ENCODE measurements at regions not wholly inside any gene's neighbourhood (a gene's known extent, or its start where the extent isn't known, plus 50 kb on each side); places are given as distances from the start of the nearest gene placed in this dataset.

- no peak for DNase-seq
- H3K9me3 Mint-ChIP-seq: no peaks in the 10 kb centered on the region
- peaks cover 30% of the 10 kb centered on the region for H3K27me3 Mint-ChIP-seq
- no peaks in the 10 kb centered on the region for H3K4me1 Mint-ChIP-seq
- H3K4me3 Mint-ChIP-seq: no peak overlapping the region
- no peak overlapping the region for H3K27ac Mint-ChIP-seq
- intact Hi-C loops (cut with micrococcal nuclease): no loop called here
- H3K36me3 Mint-ChIP-seq (ENCODE audit: low read depth): no peaks in the 10 kb centered on the region
Observed at GRCh38 chr17:36773039-36773438, 164.2 kb upstream of the LHX1 start.

GRCh38 chr17:36777118-36777517, 160.2 kb upstream of the LHX1 start:
- DNase-seq: no peak

GRCh38 chr17:36778448-36778847, 158.8 kb upstream of the LHX1 start:
- Mint-ChIP-seq H3K4me1 (no peaks in the 10 kb centered on the region), H3K9me3 (no peaks in the 10 kb centered on the region), H3K36me3 (ENCODE audit: low read depth) (no peaks in the 10 kb centered on the region), H3K27me3 (peaks cover 11% of the 10 kb centered on the region), H3K27ac (no peak overlapping the region), H3K4me3 (no peak overlapping the region)
- DNase-seq: no peak
- intact Hi-C loops (cut with micrococcal nuclease): no loop called here

More at GRCh38 chr17:36777118-36777517, 160.2 kb upstream of the LHX1 start:
- Mint-ChIP-seq H3K27ac (no peak overlapping the region), H3K27me3 (peaks cover 23% of the 10 kb centered on the region), H3K36me3 (ENCODE audit: low read depth) (no peaks in the 10 kb centered on the region), H3K4me1 (no peaks in the 10 kb centered on the region), H3K4me3 (no peak overlapping the region), H3K9me3 (no peaks in the 10 kb centered on the region)
- intact Hi-C loops (cut with micrococcal nuclease): no loop called here

GRCh38 chr17:36779550-36779949, 157.7 kb upstream of the LHX1 start:
- intact Hi-C loops (cut with micrococcal nuclease): no loop called here
- no peaks in the 10 kb centered on the region for H3K36me3 Mint-ChIP-seq (ENCODE audit: low read depth)

GRCh38 chr17:36784633-36785032, 152.6 kb upstream of the LHX1 start:
- no peaks in the 10 kb centered on the region for H3K4me1 Mint-ChIP-seq
- H3K27ac Mint-ChIP-seq: no peak overlapping the region
- peaks cover 1% of the 10 kb centered on the region for H3K27me3 Mint-ChIP-seq
- no peaks in the 10 kb centered on the region for H3K36me3 Mint-ChIP-seq (ENCODE audit: low read depth)
- DNase-seq: no peak
- H3K4me3 Mint-ChIP-seq: no peak overlapping the region
- intact Hi-C loops (cut with micrococcal nuclease): no loop called here
- no peaks in the 10 kb centered on the region for H3K9me3 Mint-ChIP-seq

More at GRCh38 chr17:36779550-36779949, 157.7 kb upstream of the LHX1 start:
- Mint-ChIP-seq H3K4me3 (no peak overlapping the region), H3K27me3 (peaks cover 4% of the 10 kb centered on the region), H3K4me1 (no peaks in the 10 kb centered on the region), H3K27ac (no peak overlapping the region), H3K9me3 (no peaks in the 10 kb centered on the region)
- DNase-seq: no peak

- intact Hi-C loops (cut with micrococcal nuclease): no loop called here
- H3K36me3 Mint-ChIP-seq (ENCODE audit: low read depth): no peaks in the 10 kb centered on the region
- no peaks in the 10 kb centered on the region for H3K4me1 Mint-ChIP-seq
- no peak overlapping the region for H3K4me3 Mint-ChIP-seq
- H3K27ac Mint-ChIP-seq: no peak overlapping the region
- H3K27me3 Mint-ChIP-seq: peaks cover 19% of the 10 kb centered on the region
- no peaks in the 10 kb centered on the region for H3K9me3 Mint-ChIP-seq
- DNase-seq: no peak
Observed at GRCh38 chr17:36786867-36787266, 150.4 kb upstream of the LHX1 start.

GRCh38 chr17:36791150-36791941, 145.9 kb upstream of the LHX1 start:
- no peak for DNase-seq
- no peaks in the 10 kb centered on the region for H3K9me3 Mint-ChIP-seq
- peaks cover 33% of the 10 kb centered on the region for H3K27me3 Mint-ChIP-seq
- no peaks in the 10 kb centered on the region for H3K4me1 Mint-ChIP-seq
- intact Hi-C loops (cut with micrococcal nuclease): no loop called here
- no peak overlapping the region for H3K4me3 Mint-ChIP-seq
- no peaks in the 10 kb centered on the region for H3K36me3 Mint-ChIP-seq (ENCODE audit: low read depth)
- no peak overlapping the region for H3K27ac Mint-ChIP-seq

GRCh38 chr17:36791942-36792475, 145.3 kb upstream of the LHX1 start:
- H3K4me1 Mint-ChIP-seq: no peaks in the 10 kb centered on the region
- intact Hi-C loops (cut with micrococcal nuclease): no loop called here
- no peak for DNase-seq
- H3K27ac Mint-ChIP-seq: no peak overlapping the region
- H3K36me3 Mint-ChIP-seq (ENCODE audit: low read depth): no peaks in the 10 kb centered on the region
- peaks cover 33% of the 10 kb centered on the region for H3K27me3 Mint-ChIP-seq
- H3K4me3 Mint-ChIP-seq: no peak overlapping the region
- no peaks in the 10 kb centered on the region for H3K9me3 Mint-ChIP-seq

GRCh38 chr17:36792849-36793248, 144.4 kb upstream of the LHX1 start:
- Mint-ChIP-seq H3K27me3 (peaks cover 33% of the 10 kb centered on the region), H3K9me3 (no peaks in the 10 kb centered on the region), H3K27ac (no peak overlapping the region), H3K36me3 (ENCODE audit: low read depth) (no peaks in the 10 kb centered on the region), H3K4me1 (no peaks in the 10 kb centered on the region), H3K4me3 (no peak overlapping the region)
- intact Hi-C loops (cut with micrococcal nuclease): no loop called here
- no peak for DNase-seq

GRCh38 chr17:36793976-36794375, 143.3 kb upstream of the LHX1 start:
- H3K27ac Mint-ChIP-seq: no peak overlapping the region
- no peak overlapping the region for H3K4me3 Mint-ChIP-seq
- H3K36me3 Mint-ChIP-seq (ENCODE audit: low read depth): no peaks in the 10 kb centered on the region
- intact Hi-C loops (cut with micrococcal nuclease): no loop called here
- H3K9me3 Mint-ChIP-seq: no peaks in the 10 kb centered on the region
- no peaks in the 10 kb centered on the region for H3K4me1 Mint-ChIP-seq
- DNase-seq: no peak
- peaks cover 32% of the 10 kb centered on the region for H3K27me3 Mint-ChIP-seq

GRCh38 chr17:36807496-36808179, 129.6 kb upstream of the LHX1 start:
- intact Hi-C loops (cut with micrococcal nuclease): loop anchor here (2.0 kb wide), 1 partner anchor 125 kb away; no protein-coding TSS in a partner anchor
- H3K27ac Mint-ChIP-seq: no peak overlapping the region
- peaks cover 59% of the 10 kb centered on the region for H3K27me3 Mint-ChIP-seq
- H3K36me3 Mint-ChIP-seq (ENCODE audit: low read depth): no peaks in the 10 kb centered on the region
- H3K4me3 Mint-ChIP-seq: no peak overlapping the region
- DNase-seq: no peak
- no peaks in the 10 kb centered on the region for H3K9me3 Mint-ChIP-seq
- H3K4me1 Mint-ChIP-seq: no peaks in the 10 kb centered on the region

- Mint-ChIP-seq H3K27me3 (peaks cover 63% of the 10 kb centered on the region), H3K4me3 (no peak overlapping the region), H3K4me1 (no peaks in the 10 kb centered on the region), H3K27ac (no peak overlapping the region), H3K36me3 (ENCODE audit: low read depth) (no peaks in the 10 kb centered on the region), H3K9me3 (no peaks in the 10 kb centered on the region)
- intact Hi-C loops (cut with micrococcal nuclease): loop anchor here (2.0 kb wide), 1 partner anchor 125 kb away; no protein-coding TSS in a partner anchor
- DNase-seq: no peak
Observed at GRCh38 chr17:36808180-36808661, 129.1 kb upstream of the LHX1 start.

- intact Hi-C loops (cut with micrococcal nuclease): no loop called here
- H3K4me1 Mint-ChIP-seq: no peaks in the 10 kb centered on the region
- DNase-seq: no peak
- no peaks in the 10 kb centered on the region for H3K36me3 Mint-ChIP-seq (ENCODE audit: low read depth)
- no peaks in the 10 kb centered on the region for H3K9me3 Mint-ChIP-seq
- peaks cover 58% of the 10 kb centered on the region for H3K27me3 Mint-ChIP-seq
- no peak overlapping the region for H3K4me3 Mint-ChIP-seq
- H3K27ac Mint-ChIP-seq: no peak overlapping the region
Observed at GRCh38 chr17:36812762-36813161, 124.5 kb upstream of the LHX1 start.

- Mint-ChIP-seq H3K36me3 (ENCODE audit: low read depth) (no peaks in the 10 kb centered on the region), H3K4me1 (no peaks in the 10 kb centered on the region), H3K27ac (no peak overlapping the region), H3K27me3 (peaks cover 58% of the 10 kb centered on the region), H3K4me3 (no peak overlapping the region), H3K9me3 (no peaks in the 10 kb centered on the region)
- DNase-seq: no peak
- intact Hi-C loops (cut with micrococcal nuclease): no loop called here
Observed at GRCh38 chr17:36813357-36813756, 123.9 kb upstream of the LHX1 start.
